ENCODE measurements at regions not wholly inside any gene's neighbourhood (a gene's known extent, or its start where the extent isn't known, plus 50 kb on each side); places are given as distances from the start of the nearest gene placed in this dataset.

DNA sequence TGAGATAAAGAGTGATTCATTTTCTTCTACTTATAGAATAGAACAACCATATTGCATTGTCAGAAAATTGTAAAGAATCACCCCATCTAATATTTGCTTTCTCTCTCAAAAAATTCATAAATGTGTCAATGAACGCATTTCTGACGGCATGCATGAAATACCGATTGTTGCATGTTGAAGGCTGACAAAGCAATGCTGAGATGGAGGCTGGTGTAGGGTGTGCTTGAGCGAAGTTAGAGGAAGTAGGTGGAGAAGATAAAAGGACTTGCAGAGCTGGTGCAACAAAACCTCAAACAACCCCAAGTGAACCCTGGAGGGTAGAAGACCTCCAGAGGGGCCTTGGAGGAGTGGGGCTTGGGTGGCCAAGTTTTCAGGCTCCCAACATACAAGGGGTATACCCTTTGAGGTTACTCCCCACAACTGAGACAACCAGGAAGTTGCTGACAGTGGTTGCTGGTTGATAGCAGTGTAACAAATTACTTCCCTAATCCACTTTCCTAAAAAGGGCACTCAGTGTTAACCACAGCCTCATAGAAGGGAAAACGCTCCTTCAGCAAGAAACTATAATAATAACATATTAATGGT, 452.7 kb downstream of the NLGN4X start:
- Histone ChIP-seq H3K27me3 (replicated peaks; ENCODE audit: control insufficient read depth, insufficient read depth, low read length) (no peaks in the 10 kb centered on the region), H3K36me3 (ENCODE audit: control insufficient read depth, insufficient read depth, low read length) (no peaks in the 10 kb centered on the region), H3K4me3 (ENCODE audit: low read depth, low read length) (no peak overlapping the region), H3K4me1 (no peaks in the 10 kb centered on the region), H3K9me3 (no peaks in the 10 kb centered on the region)
- Mint-ChIP-seq H3K36me3 (ENCODE audit: insufficient read depth, unreplicated experiment) (no peaks in the 10 kb centered on the region), H3K4me1 (ENCODE audit: low read depth, unreplicated experiment) (no peaks in the 10 kb centered on the region), H3K4me3 (ENCODE audit: unreplicated experiment) (no peak overlapping the region), H3K27me3 (ENCODE audit: insufficient read depth, unreplicated experiment) (no peaks in the 10 kb centered on the region), H3K9me3 (ENCODE audit: unreplicated experiment) (no peaks in the 10 kb centered on the region), H3K27ac (ENCODE audit: unreplicated experiment) (no peak overlapping the region)
- ChIA-PET POLR2A (no interaction called here), CTCF (no interaction called here)
- intact Hi-C loops (cut with micrococcal nuclease; ENCODE audit: unreplicated experiment) = no loop called here
- no peak for DNase-seq
- TF ChIP-seq, protein P1, sequence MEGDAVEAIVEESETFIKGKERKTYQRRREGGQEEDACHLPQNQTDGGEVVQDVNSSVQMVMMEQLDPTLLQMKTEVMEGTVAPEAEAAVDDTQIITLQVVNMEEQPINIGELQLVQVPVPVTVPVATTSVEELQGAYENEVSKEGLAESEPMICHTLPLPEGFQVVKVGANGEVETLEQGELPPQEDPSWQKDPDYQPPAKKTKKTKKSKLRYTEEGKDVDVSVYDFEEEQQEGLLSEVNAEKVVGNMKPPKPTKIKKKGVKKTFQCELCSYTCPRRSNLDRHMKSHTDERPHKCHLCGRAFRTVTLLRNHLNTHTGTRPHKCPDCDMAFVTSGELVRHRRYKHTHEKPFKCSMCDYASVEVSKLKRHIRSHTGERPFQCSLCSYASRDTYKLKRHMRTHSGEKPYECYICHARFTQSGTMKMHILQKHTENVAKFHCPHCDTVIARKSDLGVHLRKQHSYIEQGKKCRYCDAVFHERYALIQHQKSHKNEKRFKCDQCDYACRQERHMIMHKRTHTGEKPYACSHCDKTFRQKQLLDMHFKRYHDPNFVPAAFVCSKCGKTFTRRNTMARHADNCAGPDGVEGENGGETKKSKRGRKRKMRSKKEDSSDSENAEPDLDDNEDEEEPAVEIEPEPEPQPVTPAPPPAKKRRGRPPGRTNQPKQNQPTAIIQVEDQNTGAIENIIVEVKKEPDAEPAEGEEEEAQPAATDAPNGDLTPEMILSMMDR (IDR thresholded peaks at IDR 0.05; ENCODE audit: insufficient read depth in 1 of 2, low read depth in 1 of 2, low read length in 1 of 2, severe bottlenecking in 1 of 2, unreplicated experiment in 1 of 2) = no peak
- no TSS peak for BruUV-seq (replicated peaks)

DNA sequence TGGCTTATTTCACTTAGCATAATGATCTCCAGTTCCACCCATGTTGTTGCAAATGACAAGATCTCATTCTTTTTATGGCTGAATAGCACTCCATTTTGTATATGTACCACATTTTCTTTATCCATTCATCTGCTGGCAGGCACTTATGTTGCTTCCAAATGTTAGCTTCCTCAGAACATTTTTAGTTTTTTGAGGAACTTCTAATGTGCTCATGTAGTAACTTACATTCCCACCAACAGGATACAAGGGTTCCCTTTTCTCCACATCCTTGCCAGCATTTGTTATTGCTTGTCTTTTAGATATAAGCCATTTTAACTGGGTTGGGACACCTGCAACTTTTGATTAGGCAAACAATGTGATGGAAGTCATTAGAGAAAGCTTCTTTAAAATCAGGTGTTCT, 454.2 kb downstream of the NLGN4X start:
- Histone ChIP-seq H3K9me3 (no peaks in the 10 kb centered on the region), H3K4me3 (ENCODE audit: low read depth, low read length) (no peak overlapping the region), H3K4me1 (no peaks in the 10 kb centered on the region), H3K27me3 (replicated peaks; ENCODE audit: control insufficient read depth, insufficient read depth, low read length) (no peaks in the 10 kb centered on the region), H3K36me3 (ENCODE audit: control insufficient read depth, insufficient read depth, low read length) (no peaks in the 10 kb centered on the region)
- CTCF ChIA-PET = no interaction called here
- no peaks in the 10 kb centered on the region for H3K9me3 Mint-ChIP-seq (ENCODE audit: unreplicated experiment)
- TF ChIP-seq, protein P1 (IDR thresholded peaks at IDR 0.05; ENCODE audit: insufficient read depth in 1 of 2, low read depth in 1 of 2, low read length in 1 of 2, severe bottlenecking in 1 of 2, unreplicated experiment in 1 of 2) = no peak
- intact Hi-C loops (cut with micrococcal nuclease; ENCODE audit: unreplicated experiment) = no loop called here
- no peak overlapping the region for H3K27ac Mint-ChIP-seq (ENCODE audit: unreplicated experiment)
- no peak overlapping the region for H3K4me3 Mint-ChIP-seq (ENCODE audit: unreplicated experiment)
- no TSS peak for BruUV-seq (replicated peaks)
- no peaks in the 10 kb centered on the region for H3K4me1 Mint-ChIP-seq (ENCODE audit: low read depth, unreplicated experiment)
- POLR2A ChIA-PET = no interaction called here
- no peaks in the 10 kb centered on the region for H3K36me3 Mint-ChIP-seq (ENCODE audit: insufficient read depth, unreplicated experiment)
- no peak for DNase-seq
- no peaks in the 10 kb centered on the region for H3K27me3 Mint-ChIP-seq (ENCODE audit: insufficient read depth, unreplicated experiment)

DNA sequence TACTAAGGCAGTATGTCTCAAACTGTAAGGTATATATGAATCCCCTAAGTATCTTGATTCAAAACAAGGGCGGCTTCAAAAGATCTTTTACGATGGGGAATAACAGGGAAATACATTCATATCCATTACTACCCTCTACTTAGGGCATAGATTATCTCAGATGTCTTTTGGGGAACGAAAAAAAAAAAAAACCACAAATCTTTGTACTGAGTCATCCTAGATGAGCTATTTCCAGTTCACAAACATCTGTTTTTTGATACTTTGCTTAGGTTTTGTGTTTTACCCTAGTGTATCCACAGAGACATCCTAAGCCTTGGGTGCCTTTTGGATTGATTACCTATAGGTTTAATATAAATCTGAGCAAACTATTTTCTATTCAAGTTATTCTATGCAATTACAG, 457.2 kb downstream of the NLGN4X start:
- no peak overlapping the region for H3K4me3 Mint-ChIP-seq (ENCODE audit: unreplicated experiment)
- H3K4me3 ChIP-seq (ENCODE audit: low read depth, low read length) = no peak overlapping the region
- no peak for DNase-seq
- ChIA-PET CTCF (no interaction called here), POLR2A (no interaction called here)
- H3K27me3 Mint-ChIP-seq (ENCODE audit: insufficient read depth, unreplicated experiment) = no peaks in the 10 kb centered on the region
- no TSS peak for BruUV-seq (replicated peaks)
- TF ChIP-seq, protein P1 (IDR thresholded peaks at IDR 0.05; ENCODE audit: insufficient read depth in 1 of 2, low read depth in 1 of 2, low read length in 1 of 2, severe bottlenecking in 1 of 2, unreplicated experiment in 1 of 2) = no peak
- no peaks in the 10 kb centered on the region for H3K9me3 Mint-ChIP-seq (ENCODE audit: unreplicated experiment)
- no peaks in the 10 kb centered on the region for H3K4me1 ChIP-seq
- no peaks in the 10 kb centered on the region for H3K36me3 Mint-ChIP-seq (ENCODE audit: insufficient read depth, unreplicated experiment)
- no peak overlapping the region for H3K27ac Mint-ChIP-seq (ENCODE audit: unreplicated experiment)
- intact Hi-C loops (cut with micrococcal nuclease; ENCODE audit: unreplicated experiment) = no loop called here
- H3K4me1 Mint-ChIP-seq (ENCODE audit: low read depth, unreplicated experiment) = no peaks in the 10 kb centered on the region
- H3K27me3 ChIP-seq (replicated peaks; ENCODE audit: control insufficient read depth, insufficient read depth, low read length) = no peaks in the 10 kb centered on the region
- no peaks in the 10 kb centered on the region for H3K9me3 ChIP-seq
- no peaks in the 10 kb centered on the region for H3K36me3 ChIP-seq (ENCODE audit: control insufficient read depth, insufficient read depth, low read length)
